ENCODE measurements at regions not wholly inside any gene's neighbourhood (a gene's known extent, or its start where the extent isn't known, plus 50 kb on each side); places are given as distances from the start of the nearest gene placed in this dataset.

DNA sequence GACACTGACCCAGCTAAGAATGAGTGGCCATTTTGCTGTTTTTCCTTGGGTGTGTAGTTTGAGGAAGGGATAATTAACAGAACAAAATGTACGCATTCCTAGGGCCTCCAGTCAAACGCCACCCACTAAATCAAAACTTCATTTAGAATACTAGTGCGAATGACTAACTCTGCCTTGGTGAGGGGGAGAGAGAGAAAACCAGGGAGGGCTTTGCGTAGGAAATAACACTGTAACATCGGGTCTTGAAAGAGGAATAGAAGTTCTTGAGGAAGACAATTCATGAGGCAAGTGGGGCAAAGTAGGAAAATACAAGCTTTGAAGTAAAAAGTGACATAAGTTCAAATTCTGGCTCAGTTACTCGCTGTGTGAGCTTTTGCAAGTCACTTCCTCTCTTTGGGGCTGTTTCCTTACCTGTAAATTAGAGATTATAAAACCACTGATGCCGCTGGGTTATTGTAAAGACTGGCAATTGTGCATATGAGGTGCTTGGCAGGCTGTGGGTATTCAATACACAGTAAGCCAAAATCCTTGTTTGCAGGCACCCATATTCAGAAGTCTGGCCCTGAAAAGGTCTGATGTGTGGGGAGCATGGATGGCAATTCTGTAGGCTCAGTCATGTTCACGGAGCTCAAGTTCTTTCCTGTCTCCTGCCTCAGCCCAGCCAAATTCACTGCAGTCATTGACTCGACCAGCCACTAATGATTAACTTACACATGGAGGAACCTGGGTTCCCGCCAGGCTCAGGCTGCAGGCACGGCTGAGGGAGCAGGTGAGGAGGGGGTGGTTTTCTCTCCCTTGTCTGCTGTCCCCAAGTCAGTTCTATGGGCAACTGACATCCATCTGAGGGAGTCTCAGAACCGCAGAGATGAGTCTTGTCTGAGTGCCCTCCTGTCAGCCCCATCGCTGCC is 140.3 kb upstream of the CSF3R start:
- H2BK5ac ChIP-seq (ENCODE audit: low read depth, low read length, poor library complexity, severe bottlenecking), result no peak overlapping the region
- H3K4me2 ChIP-seq (ENCODE audit: low read depth, low read length), result no peak overlapping the region
- 21% methylated on average over 2 of the region's 13 CpGs; no CpG with 5 or more reads in 1 of the 2 experiments for WGBS, 2 experiments (ENCODE audit: extremely low coverage in 2 of 2, insufficient read length in 1 of 2)
- ATAC-seq (ENCODE audit: low read depth) (no peak), DNase-seq (no peak)
- no peak overlapping the region for H3K56ac ChIP-seq (ENCODE audit: extremely low read depth, insufficient read depth, low read length)
- no peak overlapping the region for H3K4me3 ChIP-seq (ENCODE audit: insufficient read depth, low read depth, low read length)
- peaks cover 2% of the 10 kb centered on the region; the same call in 1 of the 2 replicates for H3K27me3 ChIP-seq (ENCODE audit: control insufficient read depth, insufficient read depth, low read length)
- dilution Hi-C loops (cut with HindIII; ENCODE audit: low sequenced_read_pairs, unreplicated experiment) (no loop called here), intact Hi-C loops (cut with micrococcal nuclease) (no loop called here), in situ Hi-C loops (cut with MboI; ENCODE audit: low sequenced_read_pairs) (no loop called here)
- H2AK5ac ChIP-seq (ENCODE audit: low read depth, low read length), result no peak overlapping the region
- H4K20me1 ChIP-seq (ENCODE audit: insufficient read depth, low read length), result no peaks in the 10 kb centered on the region
- no TSS peak for BruUV-seq (replicated peaks)
- no peaks in the 10 kb centered on the region for H3K79me1 ChIP-seq (ENCODE audit: low read depth in 1 of 2, low read length in 2 of 2)
- ChIA-PET POLR2A (ENCODE audit: unreplicated experiment) (no interaction called here), CTCF (no interaction called here)
- H4K5ac ChIP-seq (ENCODE audit: low read depth, low read length), result no peak overlapping the region
- H4K8ac ChIP-seq (ENCODE audit: low read depth in 2 of 2, low read length in 2 of 2), result no peak overlapping the region
- no peak overlapping the region for H2BK120ac ChIP-seq (ENCODE audit: low read depth, low read length)
- H3K23ac ChIP-seq (ENCODE audit: low read depth, low read length), result no peak overlapping the region
- no peak overlapping the region for H2BK15ac ChIP-seq (ENCODE audit: low read depth, low read length)
- no peaks in the 10 kb centered on the region for H3K4me1 ChIP-seq (ENCODE audit: control insufficient read depth, insufficient read depth, low read length)
- no peaks in the 10 kb centered on the region for H3K36me3 ChIP-seq (ENCODE audit: control insufficient read depth, insufficient read depth, low read length)
- H3K27ac ChIP-seq (ENCODE audit: insufficient read depth, low read length), result no peak overlapping the region
- H2AFZ ChIP-seq (replicated peaks; ENCODE audit: low read length, poor library complexity), result no peak overlapping the region
- no peak overlapping the region for H3K9ac ChIP-seq (ENCODE audit: low read depth, low read length)
- no peaks in the 10 kb centered on the region for H3K9me3 ChIP-seq (ENCODE audit: control insufficient read depth, insufficient read depth, low read length)
- TF ChIP-seq MAFK (IDR thresholded peaks at IDR 0.05; ENCODE audit: low read depth, low read length) (no peak), POLR2A (IDR thresholded peaks at IDR 0.05; ENCODE audit: low read depth, low read length) (no peak), CHD1 (IDR thresholded peaks at IDR 0.05; ENCODE audit: low read depth, low read length) (no peak), CEBPB (IDR thresholded peaks at IDR 0.05; ENCODE audit: low read depth, low read length) (no peak)
- TF ChIP-seq, protein P1, sequence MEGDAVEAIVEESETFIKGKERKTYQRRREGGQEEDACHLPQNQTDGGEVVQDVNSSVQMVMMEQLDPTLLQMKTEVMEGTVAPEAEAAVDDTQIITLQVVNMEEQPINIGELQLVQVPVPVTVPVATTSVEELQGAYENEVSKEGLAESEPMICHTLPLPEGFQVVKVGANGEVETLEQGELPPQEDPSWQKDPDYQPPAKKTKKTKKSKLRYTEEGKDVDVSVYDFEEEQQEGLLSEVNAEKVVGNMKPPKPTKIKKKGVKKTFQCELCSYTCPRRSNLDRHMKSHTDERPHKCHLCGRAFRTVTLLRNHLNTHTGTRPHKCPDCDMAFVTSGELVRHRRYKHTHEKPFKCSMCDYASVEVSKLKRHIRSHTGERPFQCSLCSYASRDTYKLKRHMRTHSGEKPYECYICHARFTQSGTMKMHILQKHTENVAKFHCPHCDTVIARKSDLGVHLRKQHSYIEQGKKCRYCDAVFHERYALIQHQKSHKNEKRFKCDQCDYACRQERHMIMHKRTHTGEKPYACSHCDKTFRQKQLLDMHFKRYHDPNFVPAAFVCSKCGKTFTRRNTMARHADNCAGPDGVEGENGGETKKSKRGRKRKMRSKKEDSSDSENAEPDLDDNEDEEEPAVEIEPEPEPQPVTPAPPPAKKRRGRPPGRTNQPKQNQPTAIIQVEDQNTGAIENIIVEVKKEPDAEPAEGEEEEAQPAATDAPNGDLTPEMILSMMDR (conservative IDR thresholded peaks at IDR 0.05; ENCODE audit: low read depth, low read length), result no peak
- TF ChIP-seq, protein P2, sequence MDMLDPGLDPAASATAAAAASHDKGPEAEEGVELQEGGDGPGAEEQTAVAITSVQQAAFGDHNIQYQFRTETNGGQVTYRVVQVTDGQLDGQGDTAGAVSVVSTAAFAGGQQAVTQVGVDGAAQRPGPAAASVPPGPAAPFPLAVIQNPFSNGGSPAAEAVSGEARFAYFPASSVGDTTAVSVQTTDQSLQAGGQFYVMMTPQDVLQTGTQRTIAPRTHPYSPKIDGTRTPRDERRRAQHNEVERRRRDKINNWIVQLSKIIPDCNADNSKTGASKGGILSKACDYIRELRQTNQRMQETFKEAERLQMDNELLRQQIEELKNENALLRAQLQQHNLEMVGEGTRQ (IDR thresholded peaks at IDR 0.05; ENCODE audit: low read depth, low read length), result no peak
- no peak overlapping the region for H2BK20ac ChIP-seq (ENCODE audit: low read depth, low read length)
- H3K14ac ChIP-seq (replicated peaks; ENCODE audit: low read depth, low read length), result no peak overlapping the region
- H4K91ac ChIP-seq (ENCODE audit: insufficient read depth, low read depth, low read length), result no peak overlapping the region
- H2AK9ac ChIP-seq (replicated peaks; ENCODE audit: low read depth, low read length, poor library complexity), result no peak overlapping the region
- H3K9me1 ChIP-seq (ENCODE audit: insufficient read depth, low read length), result no peaks in the 10 kb centered on the region
- no peak overlapping the region for H3K4ac ChIP-seq (ENCODE audit: low read depth, low read length)
- H3K18ac ChIP-seq (ENCODE audit: low read depth, low read length), result no peak overlapping the region

Measured in IMR-90 (cell line).